Glutamatergic neuron (in vitro differentiated cells): ENCODE measurements at regions not wholly inside any gene's neighbourhood (a gene's known extent, or its start where the extent isn't known, plus 50 kb on each side); places are given as distances from the start of the nearest gene placed in this dataset.
A peak's percentile ranks its signal among the peaks of the same experiment; 100 is the strongest.

Experiments
- DNase-seq: peaks from one replicate; pipeline ENCODE4 v3.0.0; 2022
- H3K27ac Mint-ChIP-seq: one replicate; pipeline ENCODE4 v1.8.0; 2020; ENCODE audit warnings: mild to moderate bottlenecking, mixed read lengths, inconsistent platforms; ENCODE audit not compliant: unreplicated experiment
- H3K27me3 Mint-ChIP-seq: one replicate; pipeline ENCODE4 v1.8.0; 2020; ENCODE audit warnings: mild to moderate bottlenecking, moderate library complexity, mixed read lengths, inconsistent platforms; ENCODE audit not compliant: unreplicated experiment
- H3K36me3 Mint-ChIP-seq: one replicate; pipeline ENCODE4 v1.8.0; 2020; ENCODE audit warnings: mild to moderate bottlenecking, mixed read lengths, inconsistent platforms; ENCODE audit not compliant: unreplicated experiment
- H3K4me1 Mint-ChIP-seq: one replicate; pipeline ENCODE4 v1.8.0; 2020; ENCODE audit warnings: mild to moderate bottlenecking, low read depth, mixed read lengths, inconsistent platforms; ENCODE audit not compliant: unreplicated experiment
- H3K4me3 Mint-ChIP-seq: one replicate; pipeline ENCODE4 v1.8.0; 2020; ENCODE audit warnings: mild to moderate bottlenecking, mixed read lengths, inconsistent platforms; ENCODE audit not compliant: unreplicated experiment
- H3K9me3 Mint-ChIP-seq: one replicate; pipeline ENCODE4 v1.8.0; 2020; ENCODE audit warnings: mild to moderate bottlenecking, moderate library complexity, mixed read lengths, inconsistent platforms; ENCODE audit not compliant: unreplicated experiment
- CTCF ChIP-seq: fragments of 200-600 bp; sonication (generic); IDR thresholded peaks from one replicate; pipeline ENCODE4 v1.5.0; 2021; ENCODE audit not compliant: partially characterized antibody, unreplicated experiment

GRCh38 chr10:29858702-29859267, 200.6 kb downstream of the JCAD start:
- Mint-ChIP-seq H3K4me3 (no peak overlapping the region), H3K27ac (no peak overlapping the region), H3K36me3 (no peaks in the 10 kb centered on the region), H3K9me3 (no peaks in the 10 kb centered on the region), H3K4me1 (no peaks in the 10 kb centered on the region), H3K27me3 (no peaks in the 10 kb centered on the region)
- DNase-seq, result no peak
- no peak for TF ChIP-seq CTCF

GRCh38 chr10:29857843-29858701, 201.3 kb downstream of the JCAD start:
- no peak for DNase-seq
- Mint-ChIP-seq H3K36me3 (no peaks in the 10 kb centered on the region), H3K9me3 (no peaks in the 10 kb centered on the region), H3K4me1 (no peaks in the 10 kb centered on the region), H3K27me3 (no peaks in the 10 kb centered on the region), H3K4me3 (no peak overlapping the region), H3K27ac (no peak overlapping the region)
- TF ChIP-seq CTCF, result peak; percentile 10

GRCh38 chr10:29856295-29856694, 203.1 kb downstream of the JCAD start:
- no peaks in the 10 kb centered on the region for H3K4me1 Mint-ChIP-seq
- no peak overlapping the region for H3K4me3 Mint-ChIP-seq
- no peaks in the 10 kb centered on the region for H3K27me3 Mint-ChIP-seq
- H3K36me3 Mint-ChIP-seq, result no peaks in the 10 kb centered on the region
- no peaks in the 10 kb centered on the region for H3K9me3 Mint-ChIP-seq
- no peak for DNase-seq
- TF ChIP-seq CTCF, result no peak
- no peak overlapping the region for H3K27ac Mint-ChIP-seq

- Mint-ChIP-seq H3K27ac (no peak overlapping the region), H3K4me3 (no peak overlapping the region), H3K27me3 (no peaks in the 10 kb centered on the region), H3K36me3 (no peaks in the 10 kb centered on the region), H3K4me1 (no peaks in the 10 kb centered on the region), H3K9me3 (no peaks in the 10 kb centered on the region)
- no peak for TF ChIP-seq CTCF
- DNase-seq, result no peak
Observed at GRCh38 chr10:29853913-29854312, 205.5 kb downstream of the JCAD start.

GRCh38 chr10:29851241-29851640, 208.1 kb downstream of the JCAD start:
- Mint-ChIP-seq H3K4me1 (no peaks in the 10 kb centered on the region), H3K4me3 (no peak overlapping the region), H3K27me3 (no peaks in the 10 kb centered on the region), H3K27ac (no peak overlapping the region), H3K36me3 (no peaks in the 10 kb centered on the region), H3K9me3 (no peaks in the 10 kb centered on the region)
- DNase-seq, result no peak
- no peak for TF ChIP-seq CTCF
